Nephron (organoid): ENCODE measurements at regions not wholly inside any gene's neighbourhood (a gene's known extent, or its start where the extent isn't known, plus 50 kb on each side); places are given as distances from the start of the nearest gene placed in this dataset.

Source experiments
- H3K27ac Mint-ChIP-seq, 3 experiments: 2 replicates each; pipeline ENCODE4 v1.8.0; 2020; ENCODE audit warnings: mixed read lengths in 3 of 3, mild to moderate bottlenecking in 2 of 3, moderate library complexity in 1 of 3
- H3K27me3 Mint-ChIP-seq: 2 replicates; pipeline ENCODE4 v1.8.0; 2021; ENCODE audit warnings: low read depth, mild to moderate bottlenecking, moderate library complexity, mixed read lengths
- H3K36me3 Mint-ChIP-seq: 2 replicates; pipeline ENCODE4 v1.8.0; 2020; ENCODE audit warnings: low read depth, mixed read lengths
- H3K4me1 Mint-ChIP-seq: 2 replicates; pipeline ENCODE4 v1.8.0; 2020; ENCODE audit warnings: mixed read lengths
- H3K4me3 Mint-ChIP-seq, 3 experiments: 2 replicates each; pipeline ENCODE4 v1.8.0; 2020; ENCODE audit warnings: mild to moderate bottlenecking in 3 of 3, mixed read lengths in 3 of 3, moderate library complexity in 2 of 3
- H3K9me3 Mint-ChIP-seq: 2 replicates; pipeline ENCODE4 v1.8.0; 2020; ENCODE audit warnings: mixed read lengths
- CTCF ChIP-seq, 3 experiments: fragments of 200-600 bp; sonication (generic); IDR thresholded peaks; one replicate each; pipeline ENCODE4 v1.5.0; 2021; ENCODE audit warnings: antibody characterized with exemption in 3 of 3; ENCODE audit not compliant: unreplicated experiment in 3 of 3

GRCh38 chr17:52837492-52837891 is 679.0 kb upstream of the CA10 start:
- H3K4me3 Mint-ChIP-seq = no peak overlapping the region
- no peaks in the 10 kb centered on the region for H3K27me3 Mint-ChIP-seq
- H3K9me3 Mint-ChIP-seq = no peaks in the 10 kb centered on the region
- TF ChIP-seq CTCF (IDR thresholded peaks at IDR 0.05; ENCODE audit: unreplicated experiment in 3 of 3) = no peak
- H3K4me1 Mint-ChIP-seq = peaks cover 9% of the 10 kb centered on the region
- H3K27ac Mint-ChIP-seq = no peak overlapping the region
- H3K36me3 Mint-ChIP-seq = no peaks in the 10 kb centered on the region

GRCh38 chr17:52831536-52831935 is 673.0 kb upstream of the CA10 start:
- no peak overlapping the region for H3K4me3 Mint-ChIP-seq
- no peaks in the 10 kb centered on the region for H3K9me3 Mint-ChIP-seq
- no peaks in the 10 kb centered on the region for H3K36me3 Mint-ChIP-seq
- H3K27ac Mint-ChIP-seq = no peak overlapping the region
- no peaks in the 10 kb centered on the region for H3K27me3 Mint-ChIP-seq
- TF ChIP-seq CTCF (IDR thresholded peaks at IDR 0.05; ENCODE audit: unreplicated experiment in 3 of 3) = no peak
- H3K4me1 Mint-ChIP-seq = no peaks in the 10 kb centered on the region

GRCh38 chr17:52828621-52829020 is 670.1 kb upstream of the CA10 start:
- TF ChIP-seq CTCF (IDR thresholded peaks at IDR 0.05; ENCODE audit: unreplicated experiment in 3 of 3) = no peak
- Mint-ChIP-seq H3K9me3 (no peaks in the 10 kb centered on the region), H3K4me3 (no peak overlapping the region), H3K27ac (no peak overlapping the region), H3K36me3 (no peaks in the 10 kb centered on the region), H3K27me3 (no peaks in the 10 kb centered on the region), H3K4me1 (no peaks in the 10 kb centered on the region)

- H3K4me3 Mint-ChIP-seq = no peak overlapping the region
- peaks cover 6% of the 10 kb centered on the region for H3K4me1 Mint-ChIP-seq
- H3K27me3 Mint-ChIP-seq = no peaks in the 10 kb centered on the region
- H3K27ac Mint-ChIP-seq = no peak overlapping the region
- no peaks in the 10 kb centered on the region for H3K9me3 Mint-ChIP-seq
- H3K36me3 Mint-ChIP-seq = no peaks in the 10 kb centered on the region
- no peak for TF ChIP-seq CTCF (IDR thresholded peaks at IDR 0.05; ENCODE audit: unreplicated experiment in 3 of 3)
Measured at GRCh38 chr17:52827526-52827925, 669.0 kb upstream of the CA10 start.

- Mint-ChIP-seq H3K4me3 (no peak overlapping the region), H3K4me1 (peaks cover 6% of the 10 kb centered on the region), H3K27ac (no peak overlapping the region), H3K9me3 (no peaks in the 10 kb centered on the region), H3K36me3 (no peaks in the 10 kb centered on the region), H3K27me3 (no peaks in the 10 kb centered on the region)
- no peak for TF ChIP-seq CTCF (IDR thresholded peaks at IDR 0.05; ENCODE audit: unreplicated experiment in 3 of 3)
Measured at GRCh38 chr17:52824542-52824941, 666.0 kb upstream of the CA10 start.

- Mint-ChIP-seq H3K4me3 (no peak overlapping the region), H3K27ac (no peak overlapping the region), H3K9me3 (no peaks in the 10 kb centered on the region), H3K36me3 (no peaks in the 10 kb centered on the region), H3K27me3 (no peaks in the 10 kb centered on the region), H3K4me1 (peaks cover 6% of the 10 kb centered on the region)
- no peak for TF ChIP-seq CTCF (IDR thresholded peaks at IDR 0.05; ENCODE audit: unreplicated experiment in 3 of 3)
Measured at GRCh38 chr17:52823155-52823554, 664.6 kb upstream of the CA10 start.
